SK-N-SH (cell line): ENCODE measurements at regions not wholly inside any gene's neighbourhood (a gene's known extent, or its start where the extent isn't known, plus 50 kb on each side); places are given as distances from the start of the nearest gene placed in this dataset.

ENCODE experiments used
- MEF2A ChIP-seq: IDR thresholded peaks from 2 replicates; pipeline ENCODE4 v1.4.0; 2012; ENCODE audit warnings: low read depth, borderline replicate concordance
- TF ChIP-seq, protein P1 (sequence below): fragments of 200-600 bp; sonication (generic); IDR thresholded peaks from 2 replicates; pipeline ENCODE4 v1.6.1; 2017; ENCODE audit warnings: antibody characterized with exemption, mild to moderate bottlenecking, moderate library complexity

- TF ChIP-seq MEF2A: no peak
- TF ChIP-seq, protein P1, sequence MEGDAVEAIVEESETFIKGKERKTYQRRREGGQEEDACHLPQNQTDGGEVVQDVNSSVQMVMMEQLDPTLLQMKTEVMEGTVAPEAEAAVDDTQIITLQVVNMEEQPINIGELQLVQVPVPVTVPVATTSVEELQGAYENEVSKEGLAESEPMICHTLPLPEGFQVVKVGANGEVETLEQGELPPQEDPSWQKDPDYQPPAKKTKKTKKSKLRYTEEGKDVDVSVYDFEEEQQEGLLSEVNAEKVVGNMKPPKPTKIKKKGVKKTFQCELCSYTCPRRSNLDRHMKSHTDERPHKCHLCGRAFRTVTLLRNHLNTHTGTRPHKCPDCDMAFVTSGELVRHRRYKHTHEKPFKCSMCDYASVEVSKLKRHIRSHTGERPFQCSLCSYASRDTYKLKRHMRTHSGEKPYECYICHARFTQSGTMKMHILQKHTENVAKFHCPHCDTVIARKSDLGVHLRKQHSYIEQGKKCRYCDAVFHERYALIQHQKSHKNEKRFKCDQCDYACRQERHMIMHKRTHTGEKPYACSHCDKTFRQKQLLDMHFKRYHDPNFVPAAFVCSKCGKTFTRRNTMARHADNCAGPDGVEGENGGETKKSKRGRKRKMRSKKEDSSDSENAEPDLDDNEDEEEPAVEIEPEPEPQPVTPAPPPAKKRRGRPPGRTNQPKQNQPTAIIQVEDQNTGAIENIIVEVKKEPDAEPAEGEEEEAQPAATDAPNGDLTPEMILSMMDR: no peak
Measured at GRCh38 chr2:120981443-120981842, 245.8 kb downstream of the GLI2 start.
